ENCODE measurements at regions not wholly inside any gene's neighbourhood (a gene's known extent, or its start where the extent isn't known, plus 50 kb on each side); places are given as distances from the start of the nearest gene placed in this dataset.

GRCh38 chr6:15745781-15746180 lies 83.0 kb upstream of the DTNBP1 start:
- no peak for TF ChIP-seq CTCF (conservative IDR thresholded peaks at IDR 0.05; ENCODE audit: low read length)
- no peak for TF ChIP-seq EZH2phosphoT487 (IDR thresholded peaks at IDR 0.05; ENCODE audit: borderline replicate concordance, low read depth, low read length)

All from OCI-LY7 (cell line).